ENCODE measurements at regions not wholly inside any gene's neighbourhood (a gene's known extent, or its start where the extent isn't known, plus 50 kb on each side); places are given as distances from the start of the nearest gene placed in this dataset.

- Histone ChIP-seq H3K27me3 (ENCODE audit: control insufficient read depth in 2 of 2, insufficient read depth in 2 of 2, low read length in 2 of 2) (no peaks in the 10 kb centered on the region), H3K4me2 (ENCODE audit: insufficient read depth, low read length) (no peak overlapping the region), H3K9me3 (replicated peaks; ENCODE audit: control insufficient read depth, insufficient read depth, low read depth, low read length) (no peaks in the 10 kb centered on the region), H3K27ac (ENCODE audit: extremely low read depth, low read depth, low read length) (no peak overlapping the region), H3K9ac (ENCODE audit: insufficient read depth in 1 of 2, low read depth in 2 of 2, low read length in 2 of 2) (no peak overlapping the region), H2AFZ (ENCODE audit: low read depth, low read length) (no peak overlapping the region), H4K20me1 (replicated peaks; ENCODE audit: control insufficient read depth, insufficient read depth, low read length) (no peaks in the 10 kb centered on the region), H3K4me1 (replicated peaks in 1 of 2; ENCODE audit: control insufficient read depth in 2 of 2, insufficient read depth in 2 of 2, low read length in 2 of 2) (no peaks in the 10 kb centered on the region), H3K36me3 (ENCODE audit: control insufficient read depth, insufficient read depth, low read length) (no peaks in the 10 kb centered on the region), H3K4me3 (no peak overlapping the region), H3K9me1 (ENCODE audit: control insufficient read depth, insufficient read depth, low read length) (no peaks in the 10 kb centered on the region), H3K79me2 (ENCODE audit: control insufficient read depth, insufficient read depth, low read length) (no peaks in the 10 kb centered on the region)
- CTCF ChIA-PET (ENCODE audit: low intra/inter-chr PET ratio): interaction anchor here (0.7 kb wide), 1 partner anchor 39 kb away, joined by 3 read pairs; no protein-coding TSS in a partner anchor
- DNase-seq (ENCODE audit: extremely low read depth in 1 of 4, low spot score in 3 of 4): no peak
- FAIRE-seq: no peak
- POLR2A ChIA-PET: interaction anchor here (0.6 kb wide), 1 partner anchor 1800 kb away, joined by 3 read pairs; no protein-coding TSS in a partner anchor
- ATAC-seq: no peak
- BruUV-seq (replicated peaks): no TSS peak
- 0% methylated on average over 2 of the region's 2 CpGs for WGBS (ENCODE audit: insufficient coverage, low coverage, missing lambda C conversion rate)
- in situ Hi-C loops (cut with MboI) (no loop called here), intact Hi-C loops (cut with micrococcal nuclease) (no loop called here)
- TF ChIP-seq ZNF766 (CRISPR knock-in tag; conservative IDR thresholded peaks at IDR 0.05) (no peak), ZFP30 (CRISPR knock-in tag; IDR thresholded peaks at IDR 0.05; ENCODE audit: borderline replicate concordance) (no peak), NEUROD1 (IDR thresholded peaks at IDR 0.05; ENCODE audit: borderline replicate concordance, low read depth, low read length, partially characterized antibody) (no peak), KHSRP (IDR thresholded peaks at IDR 0.05) (no peak), HINFP (tag; conservative IDR thresholded peaks at IDR 0.05; ENCODE audit: low read depth) (no peak), SNIP1 (IDR thresholded peaks at IDR 0.05; ENCODE audit: low read depth) (no peak), USF1 (CRISPR knock-in tag; IDR thresholded peaks at IDR 0.05) (no peak), MYNN (IDR thresholded peaks at IDR 0.05) (no peak), MYNN (CRISPR knock-in tag; IDR thresholded peaks at IDR 0.05) (no peak), CHD4 (IDR thresholded peaks at IDR 0.05; ENCODE audit: insufficient read depth, insufficient replicate concordance, low read depth, low read length, poor library complexity, severe bottlenecking) (no peak), MIER1 (IDR thresholded peaks at IDR 0.05; ENCODE audit: low read depth) (no peak), ARID4B (CRISPR knock-in tag; IDR thresholded peaks at IDR 0.05) (no peak), TRIM24 (IDR thresholded peaks at IDR 0.05) (no peak), HDAC8 (tag; IDR thresholded peaks at IDR 0.05) (no peak), MEF2D (tag; conservative IDR thresholded peaks at IDR 0.05; ENCODE audit: low read depth) (no peak), SMARCE1 (IDR thresholded peaks at IDR 0.05) (no peak), THRB (CRISPR knock-in tag; conservative IDR thresholded peaks at IDR 0.05) (no peak)
Observed at GRCh38 chr5:155735388-155735787, 591.6 kb upstream of the SGCD start.
